ENCODE measurements at regions not wholly inside any gene's neighbourhood (a gene's known extent, or its start where the extent isn't known, plus 50 kb on each side); places are given as distances from the start of the nearest gene placed in this dataset.

- TF ChIP-seq JUND (IDR thresholded peaks at IDR 0.05; ENCODE audit: low read length): no peak
- TF ChIP-seq, protein P1, sequence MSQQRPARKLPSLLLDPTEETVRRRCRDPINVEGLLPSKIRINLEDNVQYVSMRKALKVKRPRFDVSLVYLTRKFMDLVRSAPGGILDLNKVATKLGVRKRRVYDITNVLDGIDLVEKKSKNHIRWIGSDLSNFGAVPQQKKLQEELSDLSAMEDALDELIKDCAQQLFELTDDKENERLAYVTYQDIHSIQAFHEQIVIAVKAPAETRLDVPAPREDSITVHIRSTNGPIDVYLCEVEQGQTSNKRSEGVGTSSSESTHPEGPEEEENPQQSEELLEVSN (IDR thresholded peaks at IDR 0.05): no peak
- TF ChIP-seq NANOG (IDR thresholded peaks at IDR 0.05; ENCODE audit: insufficient read depth, low read depth, low read length, poor library complexity, severe bottlenecking): no peak
- no peak for TF ChIP-seq YY1 (IDR thresholded peaks at IDR 0.05; ENCODE audit: low read depth, low read length)
Measured at GRCh38 chr7:7103343-7104313, 78.7 kb upstream of the C1GALT1 start (continued).
